Mesenchymal stem cell (in vitro differentiated cells and primary cell): ENCODE measurements at regions not wholly inside any gene's neighbourhood (a gene's known extent, or its start where the extent isn't known, plus 50 kb on each side); places are given as distances from the start of the nearest gene placed in this dataset.
"Not testable (repeated sequence)": the region's sequence is repeated elsewhere in the genome, so short reads cannot be mapped to it uniquely, and the experiment has no call there.

Experiments
- DNase-seq: peaks from one replicate; pipeline ENCODE4 v3.0.0-alpha.2; 2013
- H2AFZ ChIP-seq: one replicate; pipeline ENCODE4 v1.6.1; 2013; ENCODE audit warnings: low read depth, mild to moderate bottlenecking, control low read depth, inconsistent platforms, low read length, moderate library complexity
- H2AK5ac ChIP-seq: 2 replicates; pipeline ENCODE4 v1.6.1; 2013; ENCODE audit warnings: low read length, moderate library complexity, mild to moderate bottlenecking, inconsistent platforms; ENCODE audit not compliant: severe bottlenecking
- H2BK120ac ChIP-seq: one replicate; pipeline ENCODE4 v1.6.1; 2013; ENCODE audit warnings: low read depth, mild to moderate bottlenecking, inconsistent platforms, low read length, moderate library complexity
- H2BK12ac ChIP-seq, 2 experiments: one replicate each; pipeline ENCODE4 v1.6.1; 2013; ENCODE audit warnings: inconsistent platforms in 2 of 2, low read length in 2 of 2, mild to moderate bottlenecking in 2 of 2, moderate library complexity in 2 of 2, control low read depth in 1 of 2
- H2BK15ac ChIP-seq: one replicate; pipeline ENCODE4 v1.6.1; 2013; ENCODE audit warnings: mild to moderate bottlenecking, low read depth, inconsistent platforms; ENCODE audit not compliant: poor library complexity, severe bottlenecking
- H2BK5ac ChIP-seq: 2 replicates; pipeline ENCODE4 v1.6.1; 2013; ENCODE audit warnings: low read depth, mild to moderate bottlenecking, low read length, control low read depth, inconsistent platforms; ENCODE audit not compliant: poor library complexity, severe bottlenecking
- H3K14ac ChIP-seq, 2 experiments: one replicate each; pipeline ENCODE4 v1.6.1; 2013; ENCODE audit warnings: inconsistent platforms in 2 of 2, low read length in 2 of 2, control low read depth in 1 of 2, mild to moderate bottlenecking in 1 of 2, moderate library complexity in 1 of 2
- H3K18ac ChIP-seq, 2 experiments: one replicate each; pipeline ENCODE4 v1.6.1; 2013; ENCODE audit warnings: inconsistent platforms in 2 of 2, low read length in 2 of 2, control low read depth in 1 of 2, low read depth in 1 of 2, mild to moderate bottlenecking in 1 of 2
- H3K23ac ChIP-seq, 2 experiments: one replicate each; pipeline ENCODE4 v1.6.1; 2013; ENCODE audit warnings: inconsistent platforms in 2 of 2, low read length in 2 of 2, mild to moderate bottlenecking in 2 of 2, moderate library complexity in 2 of 2, control low read depth in 1 of 2
- H3K27ac ChIP-seq: 2 replicates; pipeline ENCODE4 v1.5.1; 2013; ENCODE audit warnings: mild to moderate bottlenecking, moderate library complexity, low read length, control low read depth, inconsistent platforms; ENCODE audit not compliant: poor library complexity, severe bottlenecking
- H3K27me3 ChIP-seq, 2 experiments: 2 replicates each; pipeline versions ENCODE4 v1.6.1 to v1.7.0; 2013; ENCODE audit warnings: low read length in 2 of 2, mild to moderate bottlenecking in 2 of 2, moderate library complexity in 2 of 2, control low read depth in 1 of 2, inconsistent platforms in 1 of 2; ENCODE audit not compliant: control insufficient read depth in 1 of 2, insufficient read depth in 1 of 2
- H3K36me3 ChIP-seq, 2 experiments: 2 replicates each; pipeline versions ENCODE4 v1.6.1 to v1.7.0; 2013; ENCODE audit warnings: low read length in 2 of 2, control low read depth in 1 of 2, inconsistent platforms in 1 of 2, low read depth in 1 of 2, mild to moderate bottlenecking in 1 of 2; ENCODE audit not compliant: insufficient read depth in 2 of 2, control insufficient read depth in 1 of 2
- H3K4ac ChIP-seq, 2 experiments: one replicate each; pipeline ENCODE4 v1.6.1; 2013; ENCODE audit warnings: inconsistent platforms in 2 of 2, low read length in 2 of 2, mild to moderate bottlenecking in 2 of 2, moderate library complexity in 2 of 2, control low read depth in 1 of 2, low read depth in 1 of 2
- H3K4me1 ChIP-seq: 2 replicates; pipeline ENCODE4 v1.6.1; 2013; ENCODE audit warnings: low read depth, low read length, control low read depth; ENCODE audit not compliant: control insufficient read depth, insufficient read depth
- H3K4me2 ChIP-seq: 2 replicates; pipeline ENCODE4 v1.6.1; 2013; ENCODE audit warnings: low read length, mild to moderate bottlenecking, inconsistent platforms; ENCODE audit not compliant: poor library complexity, severe bottlenecking
- H3K4me3 ChIP-seq, 2 experiments: 2 replicates each; pipeline versions ENCODE4 v1.5.1 to v1.7.0; 2013; ENCODE audit warnings: low read length in 2 of 2, mild to moderate bottlenecking in 2 of 2, control low read depth in 1 of 2, low read depth in 1 of 2; ENCODE audit not compliant: insufficient read depth in 1 of 2
- H3K79me1 ChIP-seq: replicated peaks from 2 replicates; pipeline ENCODE4 v1.6.1; 2013; ENCODE audit warnings: mild to moderate bottlenecking, control low read depth, low read length, inconsistent platforms; ENCODE audit not compliant: poor library complexity, severe bottlenecking
- H3K9ac ChIP-seq: 2 replicates; pipeline ENCODE4 v1.7.0; 2013; ENCODE audit warnings: mild to moderate bottlenecking, low read length, moderate library complexity
- H3K9me3 ChIP-seq: 2 replicates; pipeline ENCODE4 v1.7.0; 2013; ENCODE audit warnings: mild to moderate bottlenecking, low read length; ENCODE audit not compliant: control insufficient read depth
- H4K8ac ChIP-seq: one replicate; pipeline ENCODE4 v1.6.1; 2013; ENCODE audit warnings: inconsistent platforms, mild to moderate bottlenecking, low read length, moderate library complexity
- H4K91ac ChIP-seq: one replicate; pipeline ENCODE4 v1.6.1; 2013; ENCODE audit warnings: mild to moderate bottlenecking, low read length, inconsistent platforms
- WGBS: methylation state at CpG from one replicate; pipeline ENCODE4 v1.1.7; 2013; ENCODE audit warnings: mixed read lengths; 5-methylcytosine and 5-hydroxymethylcytosine counted together

DNA sequence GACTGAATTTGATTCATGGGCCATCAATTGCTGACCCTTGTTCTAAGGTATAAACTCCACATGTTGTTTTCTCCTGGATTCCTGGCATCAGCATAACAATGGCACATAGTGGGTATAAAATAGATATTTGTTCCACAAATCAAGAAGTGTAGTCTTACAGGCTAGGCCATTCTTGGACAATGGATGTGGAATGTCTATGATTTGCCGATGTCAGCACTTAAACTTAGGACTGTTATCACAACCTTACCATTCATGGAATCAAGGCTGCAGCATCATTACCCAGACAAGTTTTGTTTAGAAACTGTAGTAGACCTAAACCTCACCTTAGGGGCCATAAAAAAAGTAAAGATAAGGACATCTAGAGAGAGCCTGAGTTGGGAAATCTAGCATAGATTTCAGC lies 680.0 kb downstream of the BRINP1 start:
- H3K4me3 ChIP-seq: no peak overlapping the region
- no peak overlapping the region for H4K8ac ChIP-seq
- WGBS: 100% methylated on average over 1 of the region's 1 CpG

DNA sequence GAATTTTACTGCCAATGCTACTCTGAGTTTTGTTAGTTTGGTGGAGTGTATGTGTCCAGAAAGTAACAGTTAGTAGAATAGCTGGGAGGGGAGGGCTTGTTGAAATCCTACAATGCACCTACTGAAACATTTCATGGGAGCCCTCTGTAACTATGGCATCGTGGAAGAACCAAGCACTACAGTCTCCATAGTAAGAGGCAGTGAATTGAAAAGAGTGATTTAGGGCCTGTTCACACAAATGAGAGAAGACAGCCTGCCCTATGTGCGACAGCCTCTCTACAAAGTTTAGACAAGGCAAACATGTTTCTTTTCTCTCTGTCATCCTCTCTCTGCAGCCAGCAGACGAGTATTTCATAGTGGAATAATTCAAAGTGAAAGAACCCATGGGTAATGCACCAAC lies 676.6 kb downstream of the BRINP1 start:
- Histone ChIP-seq H3K9me3 (peaks cover 4% of the 10 kb centered on the region), H3K27ac (no peak overlapping the region), H3K36me3 (no peaks in the 10 kb centered on the region), H3K4me3 (no peak overlapping the region), H4K91ac (no peak overlapping the region), H3K4me1 (no peaks in the 10 kb centered on the region), H2BK120ac (no peak overlapping the region), H3K18ac (no peak overlapping the region), H3K14ac (no peak overlapping the region), H2BK5ac (no peak overlapping the region), H3K4ac (no peak overlapping the region), H2BK12ac (no peak overlapping the region), H2AFZ (no peak overlapping the region), H4K8ac (no peak overlapping the region), H2BK15ac (no peak overlapping the region), H3K23ac (no peak overlapping the region), H3K4me2 (no peak overlapping the region), H3K27me3 (no peaks in the 10 kb centered on the region), H3K79me1 (no peaks in the 10 kb centered on the region), H3K9ac (no peak overlapping the region), H2AK5ac (no peak overlapping the region)
- no peak for DNase-seq
- WGBS: 41% methylated on average over 3 of the region's 3 CpGs

More for the DNA sequence above, 680.0 kb downstream of the BRINP1 start:
- H2BK5ac ChIP-seq: no peak overlapping the region
- no peak overlapping the region for H2BK120ac ChIP-seq
- no peak overlapping the region for H3K18ac ChIP-seq
- no peak overlapping the region for H3K4me2 ChIP-seq
- H2BK12ac ChIP-seq: no peak overlapping the region
- H2AK5ac ChIP-seq: no peak overlapping the region
- H2BK15ac ChIP-seq: no peak overlapping the region
- H3K14ac ChIP-seq: no peak overlapping the region
- no peaks in the 10 kb centered on the region for H3K4me1 ChIP-seq
- H3K9me3 ChIP-seq: no peaks in the 10 kb centered on the region
- H3K36me3 ChIP-seq: no peaks in the 10 kb centered on the region
- no peak overlapping the region for H3K27ac ChIP-seq
- no peaks in the 10 kb centered on the region for H3K79me1 ChIP-seq
- H3K4ac ChIP-seq: no peak overlapping the region
- no peak overlapping the region for H3K9ac ChIP-seq
- no peaks in the 10 kb centered on the region for H3K27me3 ChIP-seq
- DNase-seq: no peak
- H3K23ac ChIP-seq: no peak overlapping the region
- H4K91ac ChIP-seq: no peak overlapping the region
- no peak overlapping the region for H2AFZ ChIP-seq

DNA sequence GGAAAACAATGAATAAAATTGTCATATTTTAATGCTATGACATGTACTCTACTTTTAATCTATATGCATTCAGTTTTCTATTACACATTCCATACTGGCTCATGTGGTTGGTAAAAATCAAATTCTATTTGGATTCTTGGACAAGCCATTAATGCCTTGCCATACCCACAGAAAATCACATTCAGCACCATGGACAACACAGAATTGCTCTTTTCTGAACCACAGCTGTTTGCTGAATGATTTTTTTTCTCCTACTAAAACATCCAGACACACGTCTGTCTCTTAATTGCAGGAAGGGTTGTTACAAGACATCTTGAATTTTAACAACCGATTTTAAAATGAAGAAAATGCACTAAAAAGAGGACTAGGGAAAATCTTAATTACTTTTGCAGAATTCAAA lies 675.6 kb downstream of the BRINP1 start:
- no peak overlapping the region for H2BK5ac ChIP-seq
- no peaks in the 10 kb centered on the region for H3K79me1 ChIP-seq
- H3K9ac ChIP-seq: no peak overlapping the region
- H3K4me1 ChIP-seq: no peaks in the 10 kb centered on the region
- DNase-seq: no peak
- no peak overlapping the region for H3K23ac ChIP-seq
- H3K36me3 ChIP-seq: no peaks in the 10 kb centered on the region
- H2AK5ac ChIP-seq: no peak overlapping the region
- no peak overlapping the region for H2BK12ac ChIP-seq
- H2BK15ac ChIP-seq: no peak overlapping the region
- no peak overlapping the region for H3K4me2 ChIP-seq
- no peak overlapping the region for H4K91ac ChIP-seq
- no peak overlapping the region for H3K4me3 ChIP-seq
- no peak overlapping the region for H3K18ac ChIP-seq
- H2BK120ac ChIP-seq: no peak overlapping the region
- H3K27me3 ChIP-seq: no peaks in the 10 kb centered on the region
- H2AFZ ChIP-seq: no peak overlapping the region
- no peak overlapping the region for H3K27ac ChIP-seq
- no peak overlapping the region for H4K8ac ChIP-seq
- H3K4ac ChIP-seq: no peak overlapping the region
- no peak overlapping the region for H3K14ac ChIP-seq
- peaks cover 4% of the 10 kb centered on the region for H3K9me3 ChIP-seq
- no CpG with 5 or more reads among the region's 2 CpGs for WGBS

DNA sequence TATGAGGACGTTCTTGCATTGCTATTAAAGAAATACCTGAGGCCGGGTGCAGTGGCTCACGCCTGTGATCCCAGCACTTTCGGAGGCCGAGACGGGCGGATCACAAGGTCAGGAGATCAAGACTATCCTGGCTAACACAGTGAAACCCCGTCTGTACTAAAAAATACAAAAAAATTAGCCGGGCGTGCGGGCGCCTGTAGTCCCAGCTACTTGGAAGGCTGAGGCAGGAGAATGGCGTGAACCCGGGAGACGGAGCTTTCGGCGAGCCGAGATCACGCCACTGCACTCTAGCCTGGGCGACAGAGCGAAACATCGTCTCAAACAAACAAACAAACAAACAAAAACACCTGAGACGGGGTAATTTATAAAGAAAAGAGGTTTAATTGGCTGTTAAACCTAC lies 674.0 kb downstream of the BRINP1 start:
- not testable (repeated sequence) for H4K91ac ChIP-seq, H3K4me3 ChIP-seq, H3K9ac ChIP-seq, H3K79me1 ChIP-seq, DNase-seq, H3K23ac ChIP-seq, H3K4me1 ChIP-seq, H3K14ac ChIP-seq, H2AK5ac ChIP-seq, H2BK5ac ChIP-seq, H3K9me3 ChIP-seq, H3K18ac ChIP-seq, H2BK120ac ChIP-seq, H2BK12ac ChIP-seq, H3K4me2 ChIP-seq, H2AFZ ChIP-seq, H3K4ac ChIP-seq, H3K27ac ChIP-seq, H4K8ac ChIP-seq, H3K27me3 ChIP-seq, H3K36me3 ChIP-seq, H2BK15ac ChIP-seq
- 93% methylated on average over 7 of the region's 23 CpGs for WGBS
